MM.1S (cell line): ENCODE measurements at regions not wholly inside any gene's neighbourhood (a gene's known extent, or its start where the extent isn't known, plus 50 kb on each side); places are given as distances from the start of the nearest gene placed in this dataset.

Source experiments
- DNase-seq: peaks from one replicate; pipeline ENCODE4 v3.0.0-alpha.2; 2015
- H2AFZ ChIP-seq: fragments of 300-600 bp; sonication (generic); 2 replicates; pipeline ENCODE4 v1.6.0; 2016; ENCODE audit warnings: antibody characterized with exemption, low read length
- H3F3A ChIP-seq: fragments of 300-600 bp; sonication (generic); 2 replicates; pipeline ENCODE4 v1.6.1; 2016; ENCODE audit warnings: mild to moderate bottlenecking, antibody characterized with exemption, low read length, moderate library complexity, mixed read lengths; ENCODE audit not compliant: insufficient read depth
- H3K27ac ChIP-seq: fragments of 300-600 bp; sonication (generic); 2 replicates; pipeline ENCODE4 v1.5.1; 2016; ENCODE audit warnings: mild to moderate bottlenecking, low read length
- H3K27me3 ChIP-seq: fragments of 300-600 bp; sonication (generic); replicated peaks from 2 replicates; pipeline ENCODE4 v1.6.0; 2016; ENCODE audit warnings: low read length; ENCODE audit not compliant: insufficient read depth
- H3K36me3 ChIP-seq: fragments of 300-600 bp; sonication (generic); replicated peaks from 2 replicates; pipeline ENCODE4 v1.6.1; 2016; ENCODE audit warnings: mild to moderate bottlenecking, low read length, mixed read lengths; ENCODE audit not compliant: insufficient read depth
- H3K4me1 ChIP-seq: fragments of 300-600 bp; sonication (generic); 2 replicates; pipeline ENCODE4 v1.6.1; 2016; ENCODE audit warnings: low read length, mixed read lengths
- H3K4me2 ChIP-seq: fragments of 300-600 bp; sonication (generic); 2 replicates; pipeline ENCODE4 v1.6.0; 2016; ENCODE audit warnings: low read depth, low read length
- H3K4me3 ChIP-seq: fragments of 300-600 bp; sonication (generic); 2 replicates; pipeline ENCODE4 v1.5.1; 2016; ENCODE audit warnings: low read length, mixed read lengths
- H3K79me2 ChIP-seq: fragments of 300-600 bp; sonication (generic); 2 replicates; pipeline ENCODE4 v1.6.1; 2016; ENCODE audit warnings: mixed run types, low read length, mixed read lengths
- H3K9ac ChIP-seq: fragments of 300-600 bp; sonication (generic); 2 replicates; pipeline ENCODE4 v1.6.1; 2016; ENCODE audit warnings: low read length, mixed read lengths
- H3K9me2 ChIP-seq: fragments of 300-600 bp; sonication (generic); replicated peaks from 2 replicates; pipeline ENCODE4 v1.6.1; 2016; ENCODE audit warnings: mild to moderate bottlenecking, low read length, mixed read lengths; ENCODE audit not compliant: insufficient read depth
- H3K9me3 ChIP-seq: fragments of 300-600 bp; sonication (generic); replicated peaks from 2 replicates; pipeline ENCODE4 v1.6.1; 2016; ENCODE audit warnings: mild to moderate bottlenecking, low read length, mixed read lengths; ENCODE audit not compliant: insufficient read depth
- H4K20me1 ChIP-seq: fragments of 300-600 bp; sonication (generic); 2 replicates; pipeline ENCODE4 v1.6.1; 2016; ENCODE audit warnings: mild to moderate bottlenecking, low read length, moderate library complexity, mixed read lengths; ENCODE audit not compliant: insufficient read depth
- CTCF ChIP-seq: fragments of 300-600 bp; sonication (generic); IDR thresholded peaks from 2 replicates; pipeline ENCODE4 v1.5.1; 2016; ENCODE audit warnings: antibody characterized with exemption, low read length, mixed read lengths
- EZH2 ChIP-seq: fragments of 300-600 bp; sonication (generic); optimal IDR thresholded peaks from 2 replicates; pipeline ENCODE3; 2017; ENCODE audit warnings: low read depth, mild to moderate bottlenecking, antibody characterized with exemption, low read length, mixed read lengths
- EZH2phosphoT487 ChIP-seq: fragments of 300-600 bp; sonication (generic); IDR thresholded peaks from 2 replicates; pipeline ENCODE4 v1.6.1; 2018; ENCODE audit warnings: antibody characterized with exemption, low read length

- TF ChIP-seq EZH2 (no peak), EZH2phosphoT487 (no peak), CTCF (no peak)
- no peak for DNase-seq
- H3K27ac ChIP-seq = no peak overlapping the region
- no peak overlapping the region for H3K4me2 ChIP-seq
- H3K79me2 ChIP-seq = no peaks in the 10 kb centered on the region
- H3K9me3 ChIP-seq = no peaks in the 10 kb centered on the region
- no peaks in the 10 kb centered on the region for H4K20me1 ChIP-seq
- no peaks in the 10 kb centered on the region for H3K9me2 ChIP-seq
- H3K27me3 ChIP-seq = no peaks in the 10 kb centered on the region
- no peak overlapping the region for H3K9ac ChIP-seq
- H3K36me3 ChIP-seq = no peaks in the 10 kb centered on the region
- H3F3A ChIP-seq = no peaks in the 10 kb centered on the region
- H2AFZ ChIP-seq = no peak overlapping the region
- no peak overlapping the region for H3K4me3 ChIP-seq
- no peaks in the 10 kb centered on the region for H3K4me1 ChIP-seq
These were observed 397.0 kb downstream of the DOK5 start for GRCh38 chr20:54872440-54872839.

GRCh38 chr20:54869765-54870164, 394.4 kb downstream of the DOK5 start:
- Histone ChIP-seq H3K9me3 (no peaks in the 10 kb centered on the region), H3K4me1 (no peaks in the 10 kb centered on the region), H3K27ac (no peak overlapping the region), H3K4me2 (no peak overlapping the region), H3F3A (no peaks in the 10 kb centered on the region), H3K9ac (no peak overlapping the region), H3K79me2 (no peaks in the 10 kb centered on the region), H3K4me3 (no peak overlapping the region), H3K9me2 (no peaks in the 10 kb centered on the region), H4K20me1 (no peaks in the 10 kb centered on the region), H3K36me3 (no peaks in the 10 kb centered on the region), H2AFZ (no peak overlapping the region), H3K27me3 (no peaks in the 10 kb centered on the region)
- TF ChIP-seq CTCF = no peak
- no peak for TF ChIP-seq EZH2phosphoT487
- TF ChIP-seq EZH2 = no peak
- no peak for DNase-seq

- no peak for TF ChIP-seq CTCF
- TF ChIP-seq EZH2 = no peak
- no peak for TF ChIP-seq EZH2phosphoT487
These were observed 389.9 kb downstream of the DOK5 start for GRCh38 chr20:54865273-54865672.

More at GRCh38 chr20:54865273-54865672, 389.9 kb downstream of the DOK5 start:
- Histone ChIP-seq H3F3A (no peaks in the 10 kb centered on the region), H3K4me1 (no peaks in the 10 kb centered on the region), H3K9ac (no peak overlapping the region), H3K9me3 (no peaks in the 10 kb centered on the region), H2AFZ (no peak overlapping the region), H4K20me1 (no peaks in the 10 kb centered on the region), H3K9me2 (no peaks in the 10 kb centered on the region), H3K4me3 (no peak overlapping the region), H3K36me3 (no peaks in the 10 kb centered on the region), H3K27me3 (no peaks in the 10 kb centered on the region), H3K4me2 (peak overlapping the region; percentile 38; the same call in 1 of the 2 replicates), H3K79me2 (no peaks in the 10 kb centered on the region), H3K27ac (no peak overlapping the region)
- no peak for DNase-seq
